ENCODE measurements at regions not wholly inside any gene's neighbourhood (a gene's known extent, or its start where the extent isn't known, plus 50 kb on each side); places are given as distances from the start of the nearest gene placed in this dataset.

- no peak for DNase-seq
These were observed 92.6 kb upstream of the GALNT5 start for GRCh38 chr2:157164891-157165290.

GRCh38 chr2:157168501-157168900 lies 89.0 kb upstream of the GALNT5 start:
- no peak for DNase-seq

GRCh38 chr2:157169889-157170288 lies 87.6 kb upstream of the GALNT5 start:
- DNase-seq: no peak

GRCh38 chr2:157170299-157170698 lies 87.2 kb upstream of the GALNT5 start:
- DNase-seq: no peak

GRCh38 chr2:157172239-157172638 lies 85.3 kb upstream of the GALNT5 start:
- DNase-seq: no peak

GRCh38 chr2:157172866-157173578 lies 84.5 kb upstream of the GALNT5 start:
- DNase-seq: no peak

GRCh38 chr2:157173740-157174184 lies 83.7 kb upstream of the GALNT5 start:
- no peak for DNase-seq

GRCh38 chr2:157174321-157174720 lies 83.2 kb upstream of the GALNT5 start:
- DNase-seq: no peak

- DNase-seq: no peak
These were observed 80.9 kb upstream of the GALNT5 start for GRCh38 chr2:157176602-157177001.

- DNase-seq: peak; percentile 50 to 74
These were observed 78.6 kb upstream of the GALNT5 start for GRCh38 chr2:157178874-157179273.

- DNase-seq: no peak
These were observed 78.0 kb upstream of the GALNT5 start for GRCh38 chr2:157179324-157180105.

- no peak for DNase-seq
These were observed 77.1 kb upstream of the GALNT5 start for GRCh38 chr2:157180359-157180758.

GRCh38 chr2:157181234-157181633 lies 76.3 kb upstream of the GALNT5 start:
- DNase-seq: no peak

- DNase-seq: no peak
These were observed 75.2 kb upstream of the GALNT5 start for GRCh38 chr2:157182204-157182709.

- peak; percentile 9 to 38 for DNase-seq
These were observed 74.6 kb upstream of the GALNT5 start for GRCh38 chr2:157182834-157183396.

- DNase-seq: no peak
These were observed 73.2 kb upstream of the GALNT5 start for GRCh38 chr2:157184161-157184895.

- no peak for DNase-seq
These were observed 71.9 kb upstream of the GALNT5 start for GRCh38 chr2:157185476-157186227.

GRCh38 chr2:157190151-157190550 lies 67.4 kb upstream of the GALNT5 start:
- no peak for DNase-seq

- no peak for DNase-seq
These were observed 66.3 kb upstream of the GALNT5 start for GRCh38 chr2:157191186-157191585.

GRCh38 chr2:157192445-157193423 lies 64.8 kb upstream of the GALNT5 start:
- DNase-seq: no peak

GRCh38 chr2:157193461-157193860 lies 64.0 kb upstream of the GALNT5 start:
- no peak for DNase-seq
